Mesendoderm (in vitro differentiated cells): ENCODE measurements at regions not wholly inside any gene's neighbourhood (a gene's known extent, or its start where the extent isn't known, plus 50 kb on each side); places are given as distances from the start of the nearest gene placed in this dataset.
"Not testable (repeated sequence)": the region's sequence is repeated elsewhere in the genome, so short reads cannot be mapped to it uniquely, and the experiment has no call there.

Source experiments
- DNase-seq: peaks from one replicate; pipeline ENCODE4 v3.0.0; 2013
- H2AK5ac ChIP-seq: 2 replicates; pipeline ENCODE4 v1.6.1; 2013; ENCODE audit warnings: low read length, inconsistent platforms
- H2BK120ac ChIP-seq: 2 replicates; pipeline ENCODE4 v1.6.1; 2013; ENCODE audit warnings: low read depth, mild to moderate bottlenecking, low read length, moderate library complexity, mixed read lengths
- H2BK15ac ChIP-seq: replicated peaks from 2 replicates; pipeline ENCODE4 v1.6.1; 2013; ENCODE audit warnings: low read depth, mild to moderate bottlenecking, moderate library complexity
- H2BK5ac ChIP-seq: 2 replicates; pipeline ENCODE4 v1.6.1; 2013; ENCODE audit warnings: low read length, inconsistent platforms
- H3K18ac ChIP-seq: 2 replicates; pipeline ENCODE4 v1.6.1; 2013; ENCODE audit warnings: mild to moderate bottlenecking, low read length, mixed read lengths
- H3K23ac ChIP-seq: one replicate; pipeline ENCODE4 v1.6.1; 2013; ENCODE audit warnings: low read length
- H3K27ac ChIP-seq: 2 replicates; pipeline ENCODE4 v1.5.1; 2013; ENCODE audit warnings: low read depth, mild to moderate bottlenecking, inconsistent platforms, low read length, moderate library complexity
- H3K27me3 ChIP-seq: 2 replicates; pipeline ENCODE4 v1.6.1; 2013; ENCODE audit warnings: low read length, control low read depth, mild to moderate bottlenecking, inconsistent platforms; ENCODE audit not compliant: insufficient read depth, poor library complexity
- H3K36me3 ChIP-seq: 2 replicates; pipeline ENCODE4 v1.6.1; 2013; ENCODE audit warnings: low read length, inconsistent platforms; ENCODE audit not compliant: control insufficient read depth, insufficient read depth
- H3K4ac ChIP-seq: one replicate; pipeline ENCODE4 v1.6.1; 2013; ENCODE audit warnings: low read depth, mild to moderate bottlenecking, low read length, moderate library complexity
- H3K4me1 ChIP-seq: 2 replicates; pipeline ENCODE4 v1.6.1; 2013; ENCODE audit warnings: low read depth, low read length, inconsistent platforms; ENCODE audit not compliant: control insufficient read depth
- H3K4me2 ChIP-seq: 2 replicates; pipeline ENCODE4 v1.6.1; 2013; ENCODE audit warnings: low read length
- H3K4me3 ChIP-seq: 2 replicates; pipeline ENCODE4 v1.5.1; 2013; ENCODE audit warnings: mild to moderate bottlenecking, low read length
- H3K56ac ChIP-seq: one replicate; pipeline ENCODE4 v1.6.1; 2013; ENCODE audit warnings: low read length
- H3K79me1 ChIP-seq: 2 replicates; pipeline ENCODE4 v1.6.1; 2013; ENCODE audit warnings: low read length, inconsistent platforms
- H3K79me2 ChIP-seq: 2 replicates; pipeline ENCODE4 v1.6.1; 2013; ENCODE audit warnings: mild to moderate bottlenecking, low read length; ENCODE audit not compliant: control insufficient read depth, insufficient read depth
- H3K9ac ChIP-seq: 2 replicates; pipeline ENCODE4 v1.6.1; 2013; ENCODE audit warnings: low read length, inconsistent platforms
- H4K5ac ChIP-seq: one replicate; pipeline ENCODE4 v1.6.1; 2013; ENCODE audit warnings: low read length
- H4K8ac ChIP-seq: one replicate; pipeline ENCODE4 v1.6.1; 2013; ENCODE audit warnings: low read depth, mild to moderate bottlenecking, control low read depth, low read length, moderate library complexity
- whole genome bisulfite sequencing: extraction: QIAGEN DNeasy Blood & Tissue Kit; methylation state at CpG from one replicate; pipeline ENCODE4 v1.1.7; 2013; ENCODE audit warnings: low lambda C conversion rate, missing lambda C conversion rate; ENCODE audit not compliant: insufficient coverage; ENCODE audit errors: extremely low coverage; 5-methylcytosine and 5-hydroxymethylcytosine counted together

GRCh38 chr18:1513519-1513918 lies 608.8 kb downstream of the ADCYAP1 start:
- Histone ChIP-seq H3K4me3 (no peak overlapping the region), H4K5ac (no peak overlapping the region), H3K23ac (no peak overlapping the region), H2AK5ac (no peak overlapping the region), H3K36me3 (no peaks in the 10 kb centered on the region), H3K4ac (no peak overlapping the region), H2BK120ac (no peak overlapping the region), H2BK5ac (no peak overlapping the region), H3K79me1 (no peaks in the 10 kb centered on the region), H3K9ac (no peak overlapping the region), H3K56ac (no peak overlapping the region), H3K27ac (no peak overlapping the region), H4K8ac (no peak overlapping the region), H3K79me2 (no peaks in the 10 kb centered on the region), H3K4me2 (no peak overlapping the region), H2BK15ac (no peak overlapping the region), H3K18ac (no peak overlapping the region), H3K4me1 (no peaks in the 10 kb centered on the region), H3K27me3 (no peaks in the 10 kb centered on the region)
- WGBS, result no CpG with 5 or more reads among the region's 1 CpG
- DNase-seq, result no peak

GRCh38 chr18:1521588-1522248 lies 617.0 kb downstream of the ADCYAP1 start:
- not testable (repeated sequence) for H3K79me1 ChIP-seq, H3K79me2 ChIP-seq, H3K4me2 ChIP-seq, H3K36me3 ChIP-seq, H2BK120ac ChIP-seq, H2AK5ac ChIP-seq, H2BK5ac ChIP-seq, H3K23ac ChIP-seq, H3K18ac ChIP-seq, H2BK15ac ChIP-seq, H3K4ac ChIP-seq, DNase-seq, H3K27me3 ChIP-seq, H4K5ac ChIP-seq, H3K27ac ChIP-seq, H4K8ac ChIP-seq, H3K4me3 ChIP-seq, H3K4me1 ChIP-seq, H3K56ac ChIP-seq, H3K9ac ChIP-seq
- WGBS, result no CpG with 5 or more reads among the region's 30 CpGs

GRCh38 chr18:1522249-1522615 lies 617.6 kb downstream of the ADCYAP1 start:
- no peak overlapping the region for H3K56ac ChIP-seq
- H2BK5ac ChIP-seq, result no peak overlapping the region
- no peaks in the 10 kb centered on the region for H3K4me1 ChIP-seq
- WGBS, result no CpG with 5 or more reads among the region's 1 CpG
- DNase-seq, result no peak
- no peaks in the 10 kb centered on the region for H3K27me3 ChIP-seq
- H3K4me2 ChIP-seq, result no peak overlapping the region
- H3K9ac ChIP-seq, result no peak overlapping the region
- H3K27ac ChIP-seq, result no peak overlapping the region
- H4K5ac ChIP-seq, result no peak overlapping the region
- H3K79me1 ChIP-seq, result no peaks in the 10 kb centered on the region
- no peak overlapping the region for H4K8ac ChIP-seq
- H3K23ac ChIP-seq, result no peak overlapping the region
- H2AK5ac ChIP-seq, result no peak overlapping the region
- H2BK15ac ChIP-seq, result no peak overlapping the region
- no peak overlapping the region for H2BK120ac ChIP-seq
- H3K36me3 ChIP-seq, result no peaks in the 10 kb centered on the region
- no peaks in the 10 kb centered on the region for H3K79me2 ChIP-seq
- no peak overlapping the region for H3K18ac ChIP-seq
- no peak overlapping the region for H3K4ac ChIP-seq
- no peak overlapping the region for H3K4me3 ChIP-seq

GRCh38 chr18:1526991-1527390 lies 622.3 kb downstream of the ADCYAP1 start:
- Histone ChIP-seq H3K4ac (no peak overlapping the region), H2AK5ac (no peak overlapping the region), H3K23ac (no peak overlapping the region), H3K9ac (no peak overlapping the region), H2BK15ac (no peak overlapping the region), H3K56ac (no peak overlapping the region), H4K8ac (no peak overlapping the region), H2BK5ac (no peak overlapping the region), H3K4me2 (no peak overlapping the region), H3K4me3 (no peak overlapping the region), H2BK120ac (no peak overlapping the region), H3K79me2 (no peaks in the 10 kb centered on the region), H3K79me1 (no peaks in the 10 kb centered on the region), H3K36me3 (no peaks in the 10 kb centered on the region), H3K18ac (no peak overlapping the region), H3K27me3 (no peaks in the 10 kb centered on the region), H3K27ac (no peak overlapping the region), H4K5ac (no peak overlapping the region), H3K4me1 (peaks cover 2% of the 10 kb centered on the region)
- WGBS, result 100% methylated on average over 1 of the region's 1 CpG
- no peak for DNase-seq

- peak; percentile 52 for DNase-seq
Observed at GRCh38 chr18:1527805-1528204, 623.1 kb downstream of the ADCYAP1 start.

GRCh38 chr18:1528447-1528846 lies 623.8 kb downstream of the ADCYAP1 start:
- Histone ChIP-seq H2BK120ac (no peak overlapping the region), H3K4me3 (no peak overlapping the region), H3K4me1 (peaks cover 2% of the 10 kb centered on the region), H4K5ac (no peak overlapping the region), H3K9ac (no peak overlapping the region), H3K27ac (no peak overlapping the region), H4K8ac (no peak overlapping the region), H2AK5ac (no peak overlapping the region), H2BK5ac (no peak overlapping the region), H3K23ac (no peak overlapping the region), H2BK15ac (no peak overlapping the region), H3K4ac (no peak overlapping the region), H3K56ac (no peak overlapping the region), H3K18ac (no peak overlapping the region), H3K79me1 (no peaks in the 10 kb centered on the region), H3K27me3 (no peaks in the 10 kb centered on the region), H3K79me2 (no peaks in the 10 kb centered on the region), H3K4me2 (no peak overlapping the region), H3K36me3 (no peaks in the 10 kb centered on the region)
- no peak for DNase-seq
- no CpG with 5 or more reads among the region's 1 CpG for WGBS

More at GRCh38 chr18:1527805-1528204, 623.1 kb downstream of the ADCYAP1 start:
- Histone ChIP-seq H3K27me3 (no peaks in the 10 kb centered on the region), H3K18ac (no peak overlapping the region), H3K4ac (no peak overlapping the region), H2BK5ac (no peak overlapping the region), H2BK15ac (no peak overlapping the region), H2AK5ac (no peak overlapping the region), H3K4me2 (no peak overlapping the region), H3K56ac (no peak overlapping the region), H3K23ac (no peak overlapping the region), H3K79me2 (no peaks in the 10 kb centered on the region), H4K8ac (no peak overlapping the region), H3K27ac (no peak overlapping the region), H4K5ac (no peak overlapping the region), H3K4me3 (no peak overlapping the region), H3K9ac (no peak overlapping the region), H2BK120ac (no peak overlapping the region), H3K36me3 (no peaks in the 10 kb centered on the region), H3K4me1 (peaks cover 2% of the 10 kb centered on the region), H3K79me1 (no peaks in the 10 kb centered on the region)
- no CpG with 5 or more reads among the region's 3 CpGs for WGBS
